Adrenal gland (tissue), 5 donors: ENCODE measurements at regions not wholly inside any gene's neighbourhood (a gene's known extent, or its start where the extent isn't known, plus 50 kb on each side); places are given as distances from the start of the nearest gene placed in this dataset.

Experiments
- POLR2A ChIP-seq, 2 donors: fragments of 450-650 bp; IDR thresholded peaks; one replicate each; pipeline ENCODE4 v1.6.1; 2017; ENCODE audit warnings: antibody characterized with exemption in 2 of 2, mild to moderate bottlenecking in 2 of 2, moderate library complexity in 1 of 2
- TF ChIP-seq, protein P1 (sequence below), 6 experiments: fragments of 450-650 bp in 4 of 6; fragments of 200-600 bp in 2 of 6; sonication (generic) in 1 of 6; IDR thresholded peaks; 1 replicate in 5 of 6; 2 replicates in 1 of 6; pipeline versions ENCODE4 v1.5.1 to v1.8.0; 2016 to 2021; ENCODE audit warnings: antibody characterized with exemption in 6 of 6, mild to moderate bottlenecking in 2 of 6, moderate library complexity in 1 of 6
- donor health status: DM: no; HTN: no; CAD: no.

DNA sequence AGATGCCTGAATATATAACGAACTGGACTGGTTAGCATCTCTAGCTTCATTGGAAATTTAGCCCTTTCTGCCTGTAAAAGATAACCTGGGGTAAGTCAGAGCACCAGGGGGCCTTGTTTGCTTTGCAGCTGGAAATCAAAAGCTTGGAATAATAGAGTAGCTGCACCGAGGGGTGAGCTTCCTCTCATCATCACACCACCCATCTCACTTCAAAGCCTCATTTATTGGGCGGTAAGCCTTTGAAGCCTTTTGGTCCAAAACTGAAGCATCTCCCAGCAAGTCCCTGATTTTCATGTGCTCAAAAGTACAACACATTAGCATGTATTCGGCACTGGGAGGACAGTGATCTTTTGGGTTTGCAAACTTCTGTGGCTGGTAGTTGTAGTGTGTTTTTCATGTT lies 405.1 kb downstream of the FOXO1 start:
- TF ChIP-seq, protein P1, sequence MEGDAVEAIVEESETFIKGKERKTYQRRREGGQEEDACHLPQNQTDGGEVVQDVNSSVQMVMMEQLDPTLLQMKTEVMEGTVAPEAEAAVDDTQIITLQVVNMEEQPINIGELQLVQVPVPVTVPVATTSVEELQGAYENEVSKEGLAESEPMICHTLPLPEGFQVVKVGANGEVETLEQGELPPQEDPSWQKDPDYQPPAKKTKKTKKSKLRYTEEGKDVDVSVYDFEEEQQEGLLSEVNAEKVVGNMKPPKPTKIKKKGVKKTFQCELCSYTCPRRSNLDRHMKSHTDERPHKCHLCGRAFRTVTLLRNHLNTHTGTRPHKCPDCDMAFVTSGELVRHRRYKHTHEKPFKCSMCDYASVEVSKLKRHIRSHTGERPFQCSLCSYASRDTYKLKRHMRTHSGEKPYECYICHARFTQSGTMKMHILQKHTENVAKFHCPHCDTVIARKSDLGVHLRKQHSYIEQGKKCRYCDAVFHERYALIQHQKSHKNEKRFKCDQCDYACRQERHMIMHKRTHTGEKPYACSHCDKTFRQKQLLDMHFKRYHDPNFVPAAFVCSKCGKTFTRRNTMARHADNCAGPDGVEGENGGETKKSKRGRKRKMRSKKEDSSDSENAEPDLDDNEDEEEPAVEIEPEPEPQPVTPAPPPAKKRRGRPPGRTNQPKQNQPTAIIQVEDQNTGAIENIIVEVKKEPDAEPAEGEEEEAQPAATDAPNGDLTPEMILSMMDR (IDR thresholded peaks at IDR 0.05), result no peak
- TF ChIP-seq POLR2A (IDR thresholded peaks at IDR 0.05), result no peak
